ENCODE measurements at regions not wholly inside any gene's neighbourhood (a gene's known extent, or its start where the extent isn't known, plus 50 kb on each side); places are given as distances from the start of the nearest gene placed in this dataset.

GRCh38 chr10:2703953-2704352, 363.4 kb upstream of the PFKP start:
- DNase-seq = no peak

- no peak for DNase-seq
Measured at GRCh38 chr10:2701802-2702201, 365.5 kb upstream of the PFKP start.

- no peak for DNase-seq
Measured at GRCh38 chr10:2700626-2701305, 366.6 kb upstream of the PFKP start.

- no peak for DNase-seq
Measured at GRCh38 chr10:2688958-2689357, 378.4 kb upstream of the PFKP start.

GRCh38 chr10:2686691-2687090, 380.7 kb upstream of the PFKP start:
- DNase-seq = no peak

- DNase-seq = no peak
Measured at GRCh38 chr10:2682491-2682890, 384.9 kb upstream of the PFKP start.

GRCh38 chr10:2681891-2682290, 385.5 kb upstream of the PFKP start:
- no peak for DNase-seq

- DNase-seq = no peak
Measured at GRCh38 chr10:2680821-2681220, 386.5 kb upstream of the PFKP start.

- DNase-seq = no peak
Measured at GRCh38 chr10:2679646-2680045, 387.7 kb upstream of the PFKP start.

- no peak for DNase-seq
Measured at GRCh38 chr10:2676455-2676854, 390.9 kb upstream of the PFKP start.

GRCh38 chr10:2674451-2674850, 392.9 kb upstream of the PFKP start:
- no peak for DNase-seq

GRCh38 chr10:2670864-2671263, 396.5 kb upstream of the PFKP start:
- no peak for DNase-seq

- DNase-seq = no peak
Measured at GRCh38 chr10:2665772-2666171, 401.6 kb upstream of the PFKP start.

- DNase-seq = no peak
Measured at GRCh38 chr10:2660276-2660675, 407.1 kb upstream of the PFKP start.

- no peak for DNase-seq
Measured at GRCh38 chr10:2659660-2660209, 407.6 kb upstream of the PFKP start.

GRCh38 chr10:2658780-2659179, 408.6 kb upstream of the PFKP start:
- DNase-seq = no peak

GRCh38 chr10:2650328-2650727, 417.0 kb upstream of the PFKP start:
- DNase-seq = no peak

- no peak for DNase-seq
Measured at GRCh38 chr10:2641028-2641427, 426.3 kb upstream of the PFKP start.

- DNase-seq = no peak
Measured at GRCh38 chr10:2633630-2634029, 433.7 kb upstream of the PFKP start.

GRCh38 chr10:2631557-2632205, 435.7 kb upstream of the PFKP start:
- DNase-seq = no peak

- no peak for DNase-seq
Measured at GRCh38 chr10:2628705-2629104, 438.6 kb upstream of the PFKP start.

GRCh38 chr10:2627969-2628368, 439.4 kb upstream of the PFKP start:
- DNase-seq = no peak

GRCh38 chr10:2625094-2625493, 442.3 kb upstream of the PFKP start:
- no peak for DNase-seq

- DNase-seq = no peak
Measured at GRCh38 chr10:2623675-2624274, 443.6 kb upstream of the PFKP start.
